NCI-H187 treated with DMSO at 0.1 percent for 48 hours (cell line): ENCODE measurements at regions not wholly inside any gene's neighbourhood (a gene's known extent, or its start where the extent isn't known, plus 50 kb on each side); places are given as distances from the start of the nearest gene placed in this dataset.
"Not testable (repeated sequence)": the region's sequence is repeated elsewhere in the genome, so short reads cannot be mapped to it uniquely, and the experiment has no call there.

Experiments
- DNase-seq: peaks from one replicate; lab custom pipeline; 2025; lab: John Stamatoyannopoulos, UW

DNA sequence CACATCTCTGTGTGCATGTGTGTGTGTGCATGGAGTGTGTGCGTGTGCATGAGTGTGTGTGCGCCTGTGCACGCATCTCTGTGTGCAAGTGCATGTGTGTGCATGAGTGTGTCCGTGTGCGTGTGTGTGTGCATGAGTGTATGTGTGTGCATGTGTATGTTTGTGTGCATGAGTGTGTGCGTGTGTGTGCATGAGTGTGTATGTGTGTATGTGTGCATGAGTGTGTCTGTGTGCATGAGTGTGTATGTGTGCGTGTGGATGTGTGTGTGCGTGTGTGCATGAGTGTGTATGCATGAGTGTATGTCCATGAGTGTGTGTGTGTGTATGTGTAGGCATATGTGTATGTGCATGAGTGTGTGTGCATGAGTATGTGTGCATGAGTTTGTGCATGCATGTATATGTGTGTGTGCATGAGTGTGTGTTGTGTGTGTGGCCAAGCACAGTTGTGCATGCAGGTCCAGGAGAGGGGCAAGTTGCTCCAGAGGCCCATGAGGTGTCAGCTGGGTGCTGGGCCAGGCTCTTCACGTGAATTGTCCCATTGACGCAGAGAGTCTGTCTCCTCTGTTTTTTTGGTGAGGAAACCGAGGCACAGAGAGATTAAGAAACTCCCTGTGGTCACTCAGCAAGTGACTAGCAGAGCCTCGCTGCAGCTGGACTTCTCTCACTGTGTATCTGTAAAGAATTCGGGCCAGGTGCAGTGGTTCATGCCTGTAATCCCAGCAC, 75.5 kb downstream of the ASB1 start:
- DNase-seq: no peak

- DNase-seq: no peak
Measured at GRCh38 chr2:238502956-238503791, 76.4 kb downstream of the ASB1 start.

DNA sequence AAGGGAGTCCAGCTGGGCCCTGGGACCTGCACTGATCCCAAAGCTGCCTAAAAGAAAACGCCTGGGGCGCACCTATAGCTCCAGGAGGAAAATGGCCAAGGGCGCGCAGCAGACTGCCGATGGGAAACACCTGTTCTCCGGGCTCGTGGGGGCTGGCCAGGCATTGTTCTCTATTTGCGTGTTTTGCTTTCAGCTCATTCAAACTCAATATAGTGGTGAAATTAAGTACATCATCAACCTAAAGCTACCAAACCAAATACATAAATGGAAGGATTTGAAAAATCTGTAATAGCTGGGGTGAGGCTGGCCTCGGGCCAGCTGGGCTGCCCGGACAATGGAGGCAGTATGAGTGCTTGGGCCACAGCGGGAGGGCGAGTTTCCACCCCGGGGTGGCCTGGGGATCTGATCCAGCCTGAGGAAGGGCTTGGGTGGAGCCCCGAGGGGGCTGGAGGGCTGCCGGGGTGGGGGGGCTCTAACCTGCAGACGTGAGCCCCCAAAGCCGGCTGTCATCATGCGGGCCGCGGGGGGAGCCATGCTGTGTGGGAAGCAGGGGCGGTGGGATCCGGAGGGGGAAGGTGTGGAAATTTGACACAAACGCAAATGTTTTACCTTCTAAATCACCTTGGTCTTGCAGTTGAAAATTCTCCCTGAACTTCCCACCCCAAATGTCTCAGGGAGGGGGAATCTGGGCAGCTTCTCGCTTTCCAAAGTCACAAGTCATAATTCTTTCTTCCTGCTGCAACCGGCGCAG, 77.6 kb downstream of the ASB1 start:
- no peak for DNase-seq

DNA sequence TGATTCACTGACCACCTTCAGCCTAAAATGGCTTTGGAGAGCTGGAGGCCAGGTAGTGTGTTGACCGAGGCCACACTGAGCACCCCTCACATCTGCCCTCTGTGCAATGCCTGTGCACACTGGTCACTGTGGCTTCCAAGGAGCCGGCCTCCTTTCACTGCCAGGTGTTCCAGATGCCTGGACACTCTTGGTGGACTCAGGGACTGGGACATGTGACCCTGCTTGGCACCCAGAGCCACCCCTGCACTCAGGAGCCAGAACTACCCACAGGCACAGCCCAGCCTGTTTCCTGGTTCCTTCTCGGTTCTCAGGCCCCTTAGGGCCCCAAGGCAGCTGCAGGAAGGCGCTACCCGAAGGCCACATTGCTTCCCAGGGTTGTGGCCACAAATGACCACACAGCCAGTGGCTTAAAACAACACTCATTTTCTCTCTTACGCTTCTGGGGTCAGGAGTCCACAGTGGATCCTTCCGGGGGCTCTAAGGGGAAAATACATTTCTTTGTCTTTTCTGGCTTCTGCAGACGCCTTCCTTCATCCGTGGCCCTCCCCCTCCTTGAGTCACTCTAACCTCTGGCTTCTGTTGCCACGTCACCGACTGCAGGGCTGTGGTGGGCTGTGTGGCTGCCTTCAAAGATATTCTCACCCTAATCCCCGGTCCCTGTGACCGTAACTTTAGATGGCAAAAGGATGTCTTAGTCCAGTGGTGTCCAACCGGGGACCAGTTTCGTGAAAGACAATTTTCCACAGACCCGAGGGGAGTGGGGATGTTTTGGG, 78.6 kb downstream of the ASB1 start:
- no peak for DNase-seq

- no peak for DNase-seq
Measured at GRCh38 chr2:238505892-238506280, 79.2 kb downstream of the ASB1 start.

DNA sequence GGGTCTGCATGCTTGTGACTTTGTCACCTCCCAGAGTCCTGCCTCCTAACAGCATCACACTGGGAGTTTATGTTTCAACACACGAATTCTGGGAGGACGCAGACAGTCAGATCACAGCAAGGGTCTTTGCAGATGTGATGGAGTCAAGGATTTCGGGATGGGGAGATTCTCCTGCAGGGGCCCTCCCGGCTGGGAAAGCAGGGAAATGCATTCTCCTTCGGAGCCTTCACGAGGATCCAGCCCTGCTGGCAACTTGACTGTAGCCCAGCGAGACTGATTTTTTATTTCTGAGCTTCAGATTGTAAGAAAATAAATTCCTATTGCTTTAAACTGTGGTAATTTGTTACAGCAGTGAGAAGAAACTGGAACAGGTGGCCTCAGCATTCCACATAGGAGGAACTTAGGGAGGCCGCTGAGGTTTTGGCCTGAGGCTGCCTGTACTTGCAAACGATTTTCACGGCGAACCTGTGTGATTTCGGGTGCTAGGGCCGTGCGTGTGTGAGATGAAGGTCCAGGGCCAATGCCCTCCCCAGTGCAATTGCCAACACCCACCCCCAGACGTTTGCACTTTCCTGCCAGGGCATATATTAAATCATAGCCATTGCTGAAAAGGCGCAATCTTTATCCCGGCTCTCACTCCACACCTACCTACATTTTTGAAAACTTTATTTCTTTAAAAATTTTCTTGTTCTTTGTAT, 79.8 kb downstream of the ASB1 start:
- no peak for DNase-seq

DNA sequence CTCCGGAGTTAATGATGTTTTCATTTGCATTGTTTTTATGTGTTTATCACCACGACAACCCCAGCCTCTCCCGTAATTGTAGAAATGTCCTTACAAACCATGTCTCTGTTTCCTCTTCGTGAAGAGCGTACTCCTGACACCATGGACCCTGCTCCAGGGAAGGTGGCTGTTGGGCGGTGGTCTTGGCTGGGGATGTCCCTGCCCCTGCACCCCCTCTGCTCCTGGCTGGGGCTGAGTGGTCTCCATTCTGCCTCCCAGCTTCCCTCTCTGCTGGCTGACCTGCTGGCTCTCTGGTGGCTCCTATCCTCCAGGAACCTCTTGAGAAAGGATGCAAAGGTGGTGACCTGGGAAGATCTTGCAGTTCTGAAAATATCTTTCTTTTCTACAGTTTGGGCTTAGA, 81.1 kb downstream of the ASB1 start:
- DNase-seq: no peak

- no peak for DNase-seq
Measured at GRCh38 chr2:238509151-238509835, 82.6 kb downstream of the ASB1 start.

DNA sequence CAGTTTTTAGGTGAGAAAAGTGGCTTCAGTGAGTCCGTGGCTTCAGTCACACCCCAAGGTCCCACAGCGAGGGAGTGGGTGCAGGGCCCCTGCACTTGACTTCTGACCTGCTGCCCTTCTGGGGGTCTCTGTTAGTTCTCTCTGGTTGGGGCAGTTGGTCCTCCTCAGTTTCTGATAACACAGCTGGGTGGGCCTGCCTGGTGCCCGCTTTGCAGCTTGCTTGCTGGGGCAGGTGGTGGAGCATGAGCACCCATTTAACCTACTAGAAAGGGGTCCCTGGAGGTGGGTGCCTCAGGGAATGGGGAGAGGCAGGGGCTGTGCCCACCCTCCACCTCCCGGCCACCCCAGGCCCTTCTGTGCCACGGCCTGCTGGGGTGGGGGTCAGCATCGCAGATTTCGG, 83.2 kb downstream of the ASB1 start:
- DNase-seq: no peak

GRCh38 chr2:238510911-238511613, 84.3 kb downstream of the ASB1 start:
- DNase-seq: no peak

DNA sequence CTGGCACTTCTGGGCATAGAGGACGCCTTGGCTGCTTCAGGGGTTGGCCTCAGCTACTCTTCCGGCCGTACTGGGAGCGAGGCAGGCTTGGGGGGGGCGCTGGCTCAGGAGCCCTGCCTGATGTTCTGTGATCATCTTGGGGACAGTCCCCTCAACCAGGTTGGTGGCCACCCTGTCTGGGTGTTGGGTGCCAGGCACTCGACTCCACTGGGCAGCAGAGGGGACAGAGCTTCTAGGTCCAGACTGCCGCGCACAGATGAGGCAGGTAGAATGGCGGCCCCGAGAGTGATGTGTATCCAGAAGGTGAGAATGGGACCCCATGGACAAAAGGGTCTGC, 84.9 kb downstream of the ASB1 start:
- no peak for DNase-seq

DNA sequence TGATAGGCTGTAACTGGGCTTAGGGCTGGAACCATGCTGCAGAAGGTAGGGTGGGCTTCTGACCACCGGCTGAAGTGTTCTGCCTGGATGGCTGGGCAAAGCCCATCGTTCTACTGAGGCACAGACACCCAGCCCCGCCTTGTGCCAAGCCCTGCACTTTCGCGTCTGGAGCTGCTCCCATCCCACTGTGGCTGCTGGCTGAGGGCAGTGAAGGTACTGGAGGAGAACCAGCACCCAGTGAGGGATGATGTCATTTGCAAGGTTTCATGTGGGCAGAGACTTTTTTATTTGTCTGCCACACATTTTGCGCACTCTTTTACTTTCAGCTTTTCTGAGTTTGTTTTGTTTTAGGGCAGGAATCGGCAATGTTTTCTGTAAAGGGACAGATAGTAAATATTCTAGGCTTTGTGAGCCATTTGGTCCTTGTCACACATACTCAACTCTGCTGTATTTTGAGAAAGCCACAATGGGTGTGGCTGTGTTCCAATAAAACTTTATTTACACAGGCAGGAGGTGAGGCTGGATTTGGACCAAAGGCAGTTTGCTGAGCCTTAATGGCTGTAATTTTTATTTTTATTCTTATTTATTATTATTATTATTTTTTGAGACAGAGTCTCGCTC, 85.6 kb downstream of the ASB1 start:
- DNase-seq: no peak

- no peak for DNase-seq
Measured at GRCh38 chr2:238513346-238513745, 86.6 kb downstream of the ASB1 start.

DNA sequence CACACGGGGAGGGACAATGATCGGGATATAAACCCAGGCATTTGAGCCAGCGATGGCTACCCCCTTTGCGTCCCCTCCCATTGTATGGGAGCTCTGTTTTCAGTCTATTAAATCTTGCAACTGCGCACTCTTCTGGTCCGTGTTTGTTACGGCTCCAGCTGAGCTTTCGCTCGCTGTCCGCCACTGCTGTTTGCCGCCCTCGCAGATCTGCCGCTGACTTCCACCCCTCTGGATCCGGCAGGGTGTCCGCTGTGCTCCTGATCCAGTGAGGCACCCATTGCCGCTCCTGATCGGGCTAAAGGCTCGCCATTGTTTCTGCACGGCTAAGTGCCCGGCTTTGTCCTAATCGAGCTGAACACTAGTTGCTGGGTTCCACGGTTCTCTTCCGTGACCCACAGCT, 87.3 kb downstream of the ASB1 start:
- not testable (repeated sequence) for DNase-seq

DNA sequence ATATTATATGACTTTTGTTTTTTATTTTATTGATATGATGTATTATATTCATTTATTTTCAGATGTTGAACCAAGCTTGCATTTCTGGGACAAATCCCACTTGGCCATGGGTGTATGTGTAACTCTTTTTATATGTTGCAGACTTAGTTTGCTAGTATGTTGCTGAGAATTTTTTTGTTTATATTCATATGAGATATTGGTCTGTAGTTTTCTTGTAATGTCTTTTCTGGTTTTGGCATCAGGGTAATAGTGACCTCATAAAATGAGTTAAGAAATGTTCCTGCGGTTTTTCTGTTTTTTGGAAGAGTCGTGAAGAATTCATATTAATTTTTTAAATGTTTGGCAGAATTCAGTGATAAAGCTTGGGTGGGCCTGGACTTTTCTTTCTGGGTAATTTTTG, 88.7 kb downstream of the ASB1 start:
- no peak for DNase-seq

GRCh38 chr2:238517209-238517608, 90.5 kb downstream of the ASB1 start:
- DNase-seq: no peak

DNA sequence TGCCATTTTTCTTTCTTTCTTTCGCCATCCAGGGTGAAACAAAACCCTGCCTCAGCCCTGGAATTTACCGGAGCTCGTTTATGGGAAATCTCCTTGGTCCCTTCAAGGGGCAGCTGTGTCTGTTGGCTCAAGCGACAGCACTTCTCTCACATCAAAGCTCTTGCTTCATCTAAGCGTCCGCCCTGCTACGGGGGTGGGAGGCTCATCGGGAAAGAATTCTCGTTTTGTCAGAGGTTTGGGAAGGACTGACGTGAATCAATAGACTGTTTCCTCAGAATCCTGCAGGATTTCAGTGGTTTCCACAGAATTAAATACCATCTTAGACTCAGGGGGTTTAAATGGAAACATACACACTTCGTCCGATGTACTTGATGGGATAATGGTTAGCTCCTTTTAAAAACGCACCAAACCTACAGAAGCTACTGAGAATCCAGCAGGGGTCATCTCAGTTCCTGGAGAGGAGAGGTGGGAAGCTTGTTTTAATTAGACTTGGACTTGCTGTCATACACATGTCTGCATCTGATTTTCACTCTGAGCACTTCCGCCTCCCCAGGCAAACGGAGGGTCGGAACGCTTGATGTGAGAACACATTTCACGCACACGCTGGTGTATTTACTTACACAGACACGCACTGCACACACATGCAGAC, 91.6 kb downstream of the ASB1 start:
- DNase-seq: no peak

- no peak for DNase-seq
Measured at GRCh38 chr2:238518821-238519186, 92.1 kb downstream of the ASB1 start.

DNA sequence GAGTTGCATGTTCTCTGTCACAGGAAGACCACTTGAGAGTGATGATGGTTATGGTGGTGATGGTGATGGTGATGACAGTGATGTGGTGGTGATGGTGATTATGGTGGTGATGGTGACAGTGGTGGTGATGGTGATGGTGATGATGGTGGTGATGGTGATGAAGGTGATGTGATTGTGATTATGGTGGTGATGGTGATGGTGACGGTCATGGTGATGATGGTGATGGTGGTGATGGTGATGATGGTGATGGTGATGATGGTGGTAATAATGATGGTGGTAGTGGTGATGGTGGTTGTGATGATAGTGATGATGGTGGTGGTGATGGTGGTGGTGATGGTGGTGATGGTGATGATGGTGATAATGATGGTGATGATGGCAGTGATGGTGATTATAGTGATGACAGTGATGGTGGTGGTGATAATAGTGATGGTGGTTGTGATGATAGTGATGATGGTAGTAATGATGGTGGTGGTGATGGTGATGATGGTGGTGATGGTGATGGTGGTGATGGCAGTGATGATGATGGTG, 93.7 kb downstream of the ASB1 start:
- DNase-seq: no peak
